Fibroblast of lung (primary cell): ENCODE measurements at regions not wholly inside any gene's neighbourhood (a gene's known extent, or its start where the extent isn't known, plus 50 kb on each side); places are given as distances from the start of the nearest gene placed in this dataset.

Source experiments
- DNase-seq, 2 donors: peaks; one replicate each; pipeline versions ENCODE4 v3.0.0 to v3.0.0-alpha.2; 2010; ENCODE audit warnings: low read depth in 2 of 2
- H2AFZ ChIP-seq: 2 replicates; pipeline ENCODE4 v1.5.1; 2012; ENCODE audit warnings: low read length, control low read depth, inconsistent platforms
- H3K27ac ChIP-seq: 2 replicates; pipeline ENCODE4 v1.5.1; 2011; ENCODE audit warnings: low read length, control low read depth; ENCODE audit not compliant: insufficient read depth
- H3K27me3 ChIP-seq: 2 replicates; pipeline ENCODE4 v1.5.1; 2011; ENCODE audit warnings: mild to moderate bottlenecking, low read length; ENCODE audit not compliant: control insufficient read depth, insufficient read depth
- H3K36me3 ChIP-seq: 2 replicates; pipeline ENCODE4 v1.5.1; 2011; ENCODE audit warnings: low read length; ENCODE audit not compliant: control insufficient read depth, insufficient read depth
- H3K4me1 ChIP-seq: 2 replicates; pipeline ENCODE4 v1.5.1; 2011; ENCODE audit warnings: low read length; ENCODE audit not compliant: control insufficient read depth, insufficient read depth; ENCODE audit errors: extremely low read depth
- H3K4me2 ChIP-seq: 2 replicates; pipeline ENCODE4 v1.5.1; 2011; ENCODE audit warnings: low read length, control low read depth; ENCODE audit not compliant: insufficient read depth; ENCODE audit errors: extremely low read depth
- H3K4me3 ChIP-seq, 4 experiments: fragments of 200-600 bp in 1 of 4; sonication (generic) in 1 of 4; replicated peaks in 1 of 4; 2 replicates each; pipeline ENCODE4 v1.5.1; 2011 to 2016; ENCODE audit warnings: low read length in 4 of 4, low read depth in 3 of 4, mild to moderate bottlenecking in 3 of 4, control low read depth in 2 of 4, inconsistent platforms in 1 of 4, mixed read lengths in 1 of 4; ENCODE audit not compliant: insufficient read depth in 1 of 4; ENCODE audit errors: control extremely low read depth in 1 of 4
- H3K79me2 ChIP-seq: 2 replicates; pipeline ENCODE4 v1.5.1; 2012; ENCODE audit warnings: mild to moderate bottlenecking, low read length, inconsistent platforms; ENCODE audit not compliant: control insufficient read depth, insufficient read depth
- H3K9ac ChIP-seq: 2 replicates; pipeline ENCODE4 v1.5.1; 2011; ENCODE audit warnings: mild to moderate bottlenecking, low read length, control low read depth; ENCODE audit not compliant: insufficient read depth
- H3K9me3 ChIP-seq: 2 replicates; pipeline ENCODE4 v1.5.1; 2012; ENCODE audit warnings: low read depth, low read length; ENCODE audit not compliant: control insufficient read depth, insufficient read depth
- H4K20me1 ChIP-seq: 2 replicates; pipeline ENCODE4 v1.5.1; 2011; ENCODE audit warnings: low read length; ENCODE audit not compliant: control insufficient read depth, insufficient read depth; ENCODE audit errors: extremely low read depth
- EZH2 ChIP-seq: IDR thresholded peaks from 2 replicates; pipeline ENCODE4 v1.5.1; 2012; ENCODE audit warnings: low read length, control low read depth, mild to moderate bottlenecking; ENCODE audit errors: missing control alignments
- TF ChIP-seq, protein P1 (sequence below), 2 donors: IDR thresholded peaks in 1 of 2; conservative IDR thresholded peaks in 1 of 2; 1 replicate in 1 of 2; 2 replicates in 1 of 2; pipeline ENCODE4 v1.5.1; 2011 to 2012; ENCODE audit warnings: low read length in 2 of 2, control low read depth in 1 of 2, inconsistent platforms in 1 of 2, low read depth in 1 of 2, mild to moderate bottlenecking in 1 of 2

DNA sequence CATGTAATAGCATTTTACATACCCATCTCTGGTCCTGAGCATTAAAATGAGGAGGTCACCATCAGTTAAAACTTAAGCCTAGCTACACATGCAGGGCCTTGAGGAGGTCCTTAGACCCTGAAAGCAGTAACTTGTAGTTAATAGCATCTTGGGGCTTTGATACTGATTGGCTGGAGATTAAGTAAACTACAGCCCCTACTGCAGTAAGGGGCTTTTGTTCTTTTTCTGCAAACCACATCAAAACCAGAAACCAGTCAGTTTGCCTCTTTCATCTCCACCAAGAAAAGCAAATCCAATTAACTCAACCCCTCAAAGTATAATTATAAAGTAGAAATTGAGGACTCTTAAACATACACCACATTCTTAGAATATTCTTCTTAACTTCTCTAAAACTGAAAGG is 622.7 kb downstream of the ZPLD1 start:
- TF ChIP-seq EZH2: no peak
- TF ChIP-seq, protein P1, sequence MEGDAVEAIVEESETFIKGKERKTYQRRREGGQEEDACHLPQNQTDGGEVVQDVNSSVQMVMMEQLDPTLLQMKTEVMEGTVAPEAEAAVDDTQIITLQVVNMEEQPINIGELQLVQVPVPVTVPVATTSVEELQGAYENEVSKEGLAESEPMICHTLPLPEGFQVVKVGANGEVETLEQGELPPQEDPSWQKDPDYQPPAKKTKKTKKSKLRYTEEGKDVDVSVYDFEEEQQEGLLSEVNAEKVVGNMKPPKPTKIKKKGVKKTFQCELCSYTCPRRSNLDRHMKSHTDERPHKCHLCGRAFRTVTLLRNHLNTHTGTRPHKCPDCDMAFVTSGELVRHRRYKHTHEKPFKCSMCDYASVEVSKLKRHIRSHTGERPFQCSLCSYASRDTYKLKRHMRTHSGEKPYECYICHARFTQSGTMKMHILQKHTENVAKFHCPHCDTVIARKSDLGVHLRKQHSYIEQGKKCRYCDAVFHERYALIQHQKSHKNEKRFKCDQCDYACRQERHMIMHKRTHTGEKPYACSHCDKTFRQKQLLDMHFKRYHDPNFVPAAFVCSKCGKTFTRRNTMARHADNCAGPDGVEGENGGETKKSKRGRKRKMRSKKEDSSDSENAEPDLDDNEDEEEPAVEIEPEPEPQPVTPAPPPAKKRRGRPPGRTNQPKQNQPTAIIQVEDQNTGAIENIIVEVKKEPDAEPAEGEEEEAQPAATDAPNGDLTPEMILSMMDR (conservative IDR thresholded peaks at IDR 0.05 in 1 of 2, IDR thresholded peaks at IDR 0.05 in 1 of 2; ENCODE audit: low read depth in 1 of 2, low read length in 2 of 2): no peak
- Histone ChIP-seq H3K36me3 (no peaks in the 10 kb centered on the region), H3K27ac (no peak overlapping the region)

DNA sequence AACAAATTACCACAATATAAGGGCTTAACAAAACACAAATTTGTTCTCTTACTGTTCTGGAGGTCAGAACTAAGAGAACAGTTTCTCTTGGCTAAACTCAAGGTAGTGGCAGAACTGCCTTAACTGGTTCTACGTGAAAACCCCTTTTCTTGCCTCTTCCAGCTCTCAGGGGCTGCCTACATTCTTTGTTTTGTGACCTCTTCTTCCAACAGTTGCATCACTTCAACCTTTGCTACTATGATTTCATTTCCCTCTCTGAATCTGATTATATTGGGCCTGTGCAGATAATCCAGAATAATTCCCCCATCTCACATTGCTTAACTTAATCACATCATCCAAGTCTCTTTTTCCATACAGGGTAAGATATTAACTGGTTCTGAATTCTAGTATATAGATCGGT is 624.6 kb downstream of the ZPLD1 start:
- no peak for TF ChIP-seq EZH2
- TF ChIP-seq, protein P1 (conservative IDR thresholded peaks at IDR 0.05 in 1 of 2, IDR thresholded peaks at IDR 0.05 in 1 of 2; ENCODE audit: low read depth in 1 of 2, low read length in 2 of 2): no peak
- no peaks in the 10 kb centered on the region for H4K20me1 ChIP-seq
- H3K36me3 ChIP-seq: no peaks in the 10 kb centered on the region
- no peak overlapping the region for H3K4me3 ChIP-seq
- no peak overlapping the region for H2AFZ ChIP-seq
- H3K27ac ChIP-seq: no peak overlapping the region
- H3K9me3 ChIP-seq: no peaks in the 10 kb centered on the region
- no peak for DNase-seq
- no peaks in the 10 kb centered on the region for H3K79me2 ChIP-seq
- no peak overlapping the region for H3K9ac ChIP-seq
- no peaks in the 10 kb centered on the region for H3K4me1 ChIP-seq
- no peaks in the 10 kb centered on the region for H3K27me3 ChIP-seq
- H3K4me2 ChIP-seq: no peak overlapping the region

More for the DNA sequence above, 622.7 kb downstream of the ZPLD1 start:
- H4K20me1 ChIP-seq: no peaks in the 10 kb centered on the region
- no peaks in the 10 kb centered on the region for H3K9me3 ChIP-seq
- no peak overlapping the region for H2AFZ ChIP-seq
- no peaks in the 10 kb centered on the region for H3K4me1 ChIP-seq
- no peaks in the 10 kb centered on the region for H3K27me3 ChIP-seq
- no peak overlapping the region for H3K9ac ChIP-seq
- no peaks in the 10 kb centered on the region for H3K79me2 ChIP-seq
- H3K4me3 ChIP-seq: no peak overlapping the region
- DNase-seq: no peak
- no peak overlapping the region for H3K4me2 ChIP-seq

DNA sequence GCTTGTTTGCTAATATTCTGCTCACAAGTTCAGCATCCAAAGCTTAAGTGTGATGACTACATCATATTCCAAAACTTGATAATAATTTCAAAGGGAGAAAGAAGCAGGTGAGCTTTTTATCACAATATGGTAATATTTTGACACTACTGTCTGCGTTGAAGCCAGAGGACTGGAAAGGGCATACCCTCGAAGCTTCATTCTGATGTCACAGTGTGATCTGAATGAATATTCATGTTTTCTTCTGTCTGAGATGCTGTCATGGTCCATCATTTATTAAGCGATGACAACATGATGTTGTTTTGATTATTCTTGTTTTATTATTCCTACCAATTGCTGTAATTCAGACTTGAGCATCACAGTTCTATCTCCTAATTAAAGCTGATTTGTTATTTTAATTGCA is 625.4 kb downstream of the ZPLD1 start:
- Histone ChIP-seq H3K9ac (no peak overlapping the region), H3K79me2 (no peaks in the 10 kb centered on the region), H3K27ac (no peak overlapping the region), H3K4me3 (no peak overlapping the region), H4K20me1 (no peaks in the 10 kb centered on the region), H3K4me1 (no peaks in the 10 kb centered on the region), H3K36me3 (no peaks in the 10 kb centered on the region), H2AFZ (no peak overlapping the region), H3K9me3 (no peaks in the 10 kb centered on the region), H3K4me2 (no peak overlapping the region), H3K27me3 (no peaks in the 10 kb centered on the region)
- TF ChIP-seq, protein P1 (conservative IDR thresholded peaks at IDR 0.05 in 1 of 2, IDR thresholded peaks at IDR 0.05 in 1 of 2; ENCODE audit: low read depth in 1 of 2, low read length in 2 of 2): no peak
- TF ChIP-seq EZH2: no peak
- DNase-seq: no peak
